OCI-LY1 (cell line): ENCODE measurements at regions not wholly inside any gene's neighbourhood (a gene's known extent, or its start where the extent isn't known, plus 50 kb on each side); places are given as distances from the start of the nearest gene placed in this dataset.

Experiments used
- EZH2 ChIP-seq: fragments of 200-600 bp; sonication (generic), shearing (Covaris generic); IDR thresholded peaks from 2 replicates; pipeline ENCODE4 v1.8.0; 2017; ENCODE audit warnings: borderline replicate concordance, mixed run types, mild to moderate bottlenecking, antibody characterized with exemption, low read length, moderate library complexity, mixed read lengths
- TF ChIP-seq, protein P1 (sequence below): fragments of 200-600 bp; sonication (generic), shearing (Covaris generic); IDR thresholded peaks from 2 replicates; pipeline ENCODE4 v1.5.1; 2017; ENCODE audit warnings: mild to moderate bottlenecking, antibody characterized with exemption, low read length, moderate library complexity, mixed read lengths

DNA sequence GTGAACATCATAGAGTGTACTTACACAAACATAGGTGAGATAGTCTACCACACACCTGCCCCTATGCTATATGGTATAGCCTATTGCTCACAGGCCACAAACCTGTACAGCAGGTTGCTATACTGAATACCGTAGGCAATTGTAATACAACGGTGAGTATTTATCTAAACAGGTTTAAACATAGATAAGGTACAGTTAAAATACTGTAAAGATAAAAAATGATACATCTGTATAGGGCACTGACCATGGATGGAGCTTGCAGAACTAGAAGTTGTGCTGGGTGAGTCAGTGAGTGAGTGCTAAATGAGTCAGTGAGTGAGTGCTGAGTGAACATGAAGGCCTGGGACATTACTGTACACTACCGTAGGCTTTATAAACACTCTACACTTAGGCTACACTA is 267.0 kb upstream of the HS6ST1 start:
- TF ChIP-seq, protein P1, sequence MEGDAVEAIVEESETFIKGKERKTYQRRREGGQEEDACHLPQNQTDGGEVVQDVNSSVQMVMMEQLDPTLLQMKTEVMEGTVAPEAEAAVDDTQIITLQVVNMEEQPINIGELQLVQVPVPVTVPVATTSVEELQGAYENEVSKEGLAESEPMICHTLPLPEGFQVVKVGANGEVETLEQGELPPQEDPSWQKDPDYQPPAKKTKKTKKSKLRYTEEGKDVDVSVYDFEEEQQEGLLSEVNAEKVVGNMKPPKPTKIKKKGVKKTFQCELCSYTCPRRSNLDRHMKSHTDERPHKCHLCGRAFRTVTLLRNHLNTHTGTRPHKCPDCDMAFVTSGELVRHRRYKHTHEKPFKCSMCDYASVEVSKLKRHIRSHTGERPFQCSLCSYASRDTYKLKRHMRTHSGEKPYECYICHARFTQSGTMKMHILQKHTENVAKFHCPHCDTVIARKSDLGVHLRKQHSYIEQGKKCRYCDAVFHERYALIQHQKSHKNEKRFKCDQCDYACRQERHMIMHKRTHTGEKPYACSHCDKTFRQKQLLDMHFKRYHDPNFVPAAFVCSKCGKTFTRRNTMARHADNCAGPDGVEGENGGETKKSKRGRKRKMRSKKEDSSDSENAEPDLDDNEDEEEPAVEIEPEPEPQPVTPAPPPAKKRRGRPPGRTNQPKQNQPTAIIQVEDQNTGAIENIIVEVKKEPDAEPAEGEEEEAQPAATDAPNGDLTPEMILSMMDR = no peak
- TF ChIP-seq EZH2 = no peak
